ENCODE measurements at regions not wholly inside any gene's neighbourhood (a gene's known extent, or its start where the extent isn't known, plus 50 kb on each side); places are given as distances from the start of the nearest gene placed in this dataset.
A peak's percentile ranks its signal among the peaks of the same experiment; 100 is the strongest.

- no peak for TF ChIP-seq CTCF (IDR thresholded peaks at IDR 0.05; ENCODE audit: borderline replicate concordance, control extremely low read depth, extremely low read depth, insufficient read depth, missing control alignments)
- DNase-seq (ENCODE audit: low spot score): no peak
- in situ Hi-C loops (cut with MboI; ENCODE audit: low sequenced_read_pairs, unreplicated experiment): no loop called here
Observed at GRCh38 chr6:15894973-15895725, 232.3 kb upstream of the DTNBP1 start.

- peak; percentile 21 for TF ChIP-seq CTCF (IDR thresholded peaks at IDR 0.05; ENCODE audit: borderline replicate concordance, control extremely low read depth, extremely low read depth, insufficient read depth, missing control alignments)
- DNase-seq (ENCODE audit: low spot score): no peak
- in situ Hi-C loops (cut with MboI; ENCODE audit: low sequenced_read_pairs, unreplicated experiment): no loop called here
Observed at GRCh38 chr6:15893556-15894253, 230.9 kb upstream of the DTNBP1 start.

- TF ChIP-seq CTCF (IDR thresholded peaks at IDR 0.05; ENCODE audit: borderline replicate concordance, control extremely low read depth, extremely low read depth, insufficient read depth, missing control alignments): no peak
- DNase-seq (ENCODE audit: low spot score): no peak
- in situ Hi-C loops (cut with MboI; ENCODE audit: low sequenced_read_pairs, unreplicated experiment): no loop called here
Observed at GRCh38 chr6:15892369-15892768, 229.5 kb upstream of the DTNBP1 start.

GRCh38 chr6:15888798-15889772 is 226.3 kb upstream of the DTNBP1 start:
- DNase-seq (ENCODE audit: low spot score): no peak
- TF ChIP-seq CTCF (IDR thresholded peaks at IDR 0.05; ENCODE audit: borderline replicate concordance, control extremely low read depth, extremely low read depth, insufficient read depth, missing control alignments): no peak
- in situ Hi-C loops (cut with MboI; ENCODE audit: low sequenced_read_pairs, unreplicated experiment): no loop called here

GRCh38 chr6:15887491-15888461 is 224.9 kb upstream of the DTNBP1 start:
- TF ChIP-seq CTCF (IDR thresholded peaks at IDR 0.05; ENCODE audit: borderline replicate concordance, control extremely low read depth, extremely low read depth, insufficient read depth, missing control alignments): no peak
- DNase-seq (ENCODE audit: low spot score): no peak
- in situ Hi-C loops (cut with MboI; ENCODE audit: low sequenced_read_pairs, unreplicated experiment): no loop called here

All from GM13976 (cell line).